ENCODE measurements at regions not wholly inside any gene's neighbourhood (a gene's known extent, or its start where the extent isn't known, plus 50 kb on each side); places are given as distances from the start of the nearest gene placed in this dataset.

DNA sequence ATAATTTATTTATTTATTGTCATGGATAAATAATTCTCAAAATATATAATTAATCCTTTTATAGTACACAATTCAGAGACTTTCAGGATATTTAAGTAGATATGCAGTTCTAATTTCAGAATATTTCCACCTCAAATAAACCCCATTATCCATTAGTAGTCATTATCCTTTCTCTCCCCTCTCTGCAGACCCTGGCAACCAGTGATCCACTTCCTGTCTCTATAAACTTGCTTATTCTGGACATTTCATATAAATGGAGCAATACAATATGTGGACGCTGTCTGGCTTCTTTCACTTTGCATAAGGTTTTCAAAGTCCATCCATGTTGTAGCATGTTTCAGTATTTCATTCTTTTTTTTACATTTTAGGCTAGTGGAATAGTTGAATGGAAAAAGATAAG lies 230.2 kb downstream of the FZD1 start:
- TF ChIP-seq, protein P1, sequence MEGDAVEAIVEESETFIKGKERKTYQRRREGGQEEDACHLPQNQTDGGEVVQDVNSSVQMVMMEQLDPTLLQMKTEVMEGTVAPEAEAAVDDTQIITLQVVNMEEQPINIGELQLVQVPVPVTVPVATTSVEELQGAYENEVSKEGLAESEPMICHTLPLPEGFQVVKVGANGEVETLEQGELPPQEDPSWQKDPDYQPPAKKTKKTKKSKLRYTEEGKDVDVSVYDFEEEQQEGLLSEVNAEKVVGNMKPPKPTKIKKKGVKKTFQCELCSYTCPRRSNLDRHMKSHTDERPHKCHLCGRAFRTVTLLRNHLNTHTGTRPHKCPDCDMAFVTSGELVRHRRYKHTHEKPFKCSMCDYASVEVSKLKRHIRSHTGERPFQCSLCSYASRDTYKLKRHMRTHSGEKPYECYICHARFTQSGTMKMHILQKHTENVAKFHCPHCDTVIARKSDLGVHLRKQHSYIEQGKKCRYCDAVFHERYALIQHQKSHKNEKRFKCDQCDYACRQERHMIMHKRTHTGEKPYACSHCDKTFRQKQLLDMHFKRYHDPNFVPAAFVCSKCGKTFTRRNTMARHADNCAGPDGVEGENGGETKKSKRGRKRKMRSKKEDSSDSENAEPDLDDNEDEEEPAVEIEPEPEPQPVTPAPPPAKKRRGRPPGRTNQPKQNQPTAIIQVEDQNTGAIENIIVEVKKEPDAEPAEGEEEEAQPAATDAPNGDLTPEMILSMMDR (IDR thresholded peaks at IDR 0.05) = no peak
- TF ChIP-seq ZFX (IDR thresholded peaks at IDR 0.05; ENCODE audit: borderline replicate concordance) = no peak

All from 22Rv1 (cell line).